Mucosa of rectum (tissue), 2 donors: ENCODE measurements at regions not wholly inside any gene's neighbourhood (a gene's known extent, or its start where the extent isn't known, plus 50 kb on each side); places are given as distances from the start of the nearest gene placed in this dataset.

Experiments
- H3K27ac ChIP-seq, 2 donors: one replicate each; pipeline ENCODE4 v1.7.0; 2013; ENCODE audit warnings: inconsistent platforms in 2 of 2, low read depth in 2 of 2, low read length in 2 of 2
- H3K27me3 ChIP-seq, 2 donors: one replicate each; pipeline ENCODE4 v1.7.0; 2013; ENCODE audit warnings: low read length in 2 of 2; ENCODE audit not compliant: control insufficient read depth in 2 of 2, insufficient read depth in 2 of 2
- H3K36me3 ChIP-seq, 2 donors: one replicate each; pipeline ENCODE4 v1.7.0; 2013; ENCODE audit warnings: low read length in 2 of 2; ENCODE audit not compliant: control insufficient read depth in 2 of 2, insufficient read depth in 2 of 2
- H3K4me1 ChIP-seq, 2 donors: one replicate each; pipeline ENCODE4 v1.7.0; 2013; ENCODE audit warnings: low read length in 2 of 2, mild to moderate bottlenecking in 1 of 2; ENCODE audit not compliant: control insufficient read depth in 2 of 2, insufficient read depth in 2 of 2
- H3K4me3 ChIP-seq, 2 donors: one replicate each; pipeline ENCODE4 v1.7.0; 2013; ENCODE audit warnings: low read length in 2 of 2
- H3K9ac ChIP-seq, 2 donors: one replicate each; pipeline ENCODE4 v1.7.0; 2013; ENCODE audit warnings: low read length in 2 of 2, low read depth in 1 of 2, mild to moderate bottlenecking in 1 of 2
- H3K9me3 ChIP-seq, 2 donors: one replicate each; pipeline ENCODE4 v1.7.0; 2013; ENCODE audit warnings: low read length in 2 of 2; ENCODE audit not compliant: control insufficient read depth in 2 of 2
- donor health status: healthy.
- donor health status: Normal muscosa, but diverticular disease.

GRCh38 chr14:44279357-44279756 lies 227.7 kb downstream of the FSCB start:
- no peaks in the 10 kb centered on the region for H3K4me1 ChIP-seq
- H3K27ac ChIP-seq, result no peak overlapping the region
- no peaks in the 10 kb centered on the region for H3K9me3 ChIP-seq
- H3K9ac ChIP-seq, result no peak overlapping the region
- H3K36me3 ChIP-seq, result no peaks in the 10 kb centered on the region
- H3K27me3 ChIP-seq, result no peaks in the 10 kb centered on the region
- H3K4me3 ChIP-seq, result no peak overlapping the region

- H3K4me1 ChIP-seq, result no peaks in the 10 kb centered on the region
- H3K4me3 ChIP-seq, result no peak overlapping the region
- no peak overlapping the region for H3K9ac ChIP-seq
- no peak overlapping the region for H3K27ac ChIP-seq
- no peaks in the 10 kb centered on the region for H3K9me3 ChIP-seq
- H3K27me3 ChIP-seq, result no peaks in the 10 kb centered on the region
- no peaks in the 10 kb centered on the region for H3K36me3 ChIP-seq
Measured at GRCh38 chr14:44271637-44272036, 235.4 kb downstream of the FSCB start.

- H3K27me3 ChIP-seq, result no peaks in the 10 kb centered on the region
- H3K9me3 ChIP-seq, result no peaks in the 10 kb centered on the region
- H3K4me3 ChIP-seq, result no peak overlapping the region
- H3K4me1 ChIP-seq, result no peaks in the 10 kb centered on the region
- no peaks in the 10 kb centered on the region for H3K36me3 ChIP-seq
- H3K9ac ChIP-seq, result no peak overlapping the region
- H3K27ac ChIP-seq, result no peak overlapping the region
Measured at GRCh38 chr14:44271006-44271405, 236.1 kb downstream of the FSCB start.

GRCh38 chr14:44265246-44265645 lies 241.8 kb downstream of the FSCB start:
- Histone ChIP-seq H3K4me3 (no peak overlapping the region), H3K9me3 (no peaks in the 10 kb centered on the region), H3K27me3 (no peaks in the 10 kb centered on the region), H3K4me1 (no peaks in the 10 kb centered on the region), H3K36me3 (no peaks in the 10 kb centered on the region), H3K9ac (no peak overlapping the region), H3K27ac (no peak overlapping the region)

- Histone ChIP-seq H3K36me3 (no peaks in the 10 kb centered on the region), H3K27ac (no peak overlapping the region), H3K9me3 (no peaks in the 10 kb centered on the region), H3K27me3 (no peaks in the 10 kb centered on the region), H3K9ac (no peak overlapping the region), H3K4me3 (no peak overlapping the region), H3K4me1 (no peaks in the 10 kb centered on the region)
Measured at GRCh38 chr14:44215660-44216059, 291.4 kb downstream of the FSCB start.

- H3K27ac ChIP-seq, result no peak overlapping the region
- no peaks in the 10 kb centered on the region for H3K4me1 ChIP-seq
- H3K27me3 ChIP-seq, result no peaks in the 10 kb centered on the region
- no peaks in the 10 kb centered on the region for H3K9me3 ChIP-seq
- H3K36me3 ChIP-seq, result no peaks in the 10 kb centered on the region
- H3K4me3 ChIP-seq, result no peak overlapping the region
- H3K9ac ChIP-seq, result no peak overlapping the region
Measured at GRCh38 chr14:44211718-44212117, 295.4 kb downstream of the FSCB start.

- Histone ChIP-seq H3K27me3 (no peaks in the 10 kb centered on the region), H3K27ac (no peak overlapping the region), H3K36me3 (no peaks in the 10 kb centered on the region), H3K4me1 (no peaks in the 10 kb centered on the region), H3K9me3 (no peaks in the 10 kb centered on the region), H3K9ac (no peak overlapping the region), H3K4me3 (no peak overlapping the region)
Measured at GRCh38 chr14:44204061-44204835, 302.8 kb downstream of the FSCB start.

GRCh38 chr14:44180975-44181374 lies 326.1 kb downstream of the FSCB start:
- Histone ChIP-seq H3K4me1 (no peaks in the 10 kb centered on the region), H3K27me3 (no peaks in the 10 kb centered on the region), H3K9ac (no peak overlapping the region), H3K9me3 (no peaks in the 10 kb centered on the region), H3K27ac (no peak overlapping the region), H3K4me3 (no peak overlapping the region), H3K36me3 (no peaks in the 10 kb centered on the region)

GRCh38 chr14:44170556-44170955 lies 336.5 kb downstream of the FSCB start:
- Histone ChIP-seq H3K9ac (no peak overlapping the region), H3K27ac (no peak overlapping the region), H3K4me1 (peaks cover 0 to 2% of the 10 kb centered on the region in 2 donors), H3K9me3 (no peaks in the 10 kb centered on the region), H3K36me3 (no peaks in the 10 kb centered on the region), H3K4me3 (no peak overlapping the region), H3K27me3 (no peaks in the 10 kb centered on the region)

GRCh38 chr14:44170101-44170500 lies 337.0 kb downstream of the FSCB start:
- Histone ChIP-seq H3K27me3 (no peaks in the 10 kb centered on the region), H3K36me3 (no peaks in the 10 kb centered on the region), H3K9ac (no peak overlapping the region), H3K4me1 (peaks cover 0 to 2% of the 10 kb centered on the region in 2 donors), H3K27ac (no peak overlapping the region), H3K4me3 (no peak overlapping the region), H3K9me3 (no peaks in the 10 kb centered on the region)
